ENCODE measurements at regions not wholly inside any gene's neighbourhood (a gene's known extent, or its start where the extent isn't known, plus 50 kb on each side); places are given as distances from the start of the nearest gene placed in this dataset.

DNA sequence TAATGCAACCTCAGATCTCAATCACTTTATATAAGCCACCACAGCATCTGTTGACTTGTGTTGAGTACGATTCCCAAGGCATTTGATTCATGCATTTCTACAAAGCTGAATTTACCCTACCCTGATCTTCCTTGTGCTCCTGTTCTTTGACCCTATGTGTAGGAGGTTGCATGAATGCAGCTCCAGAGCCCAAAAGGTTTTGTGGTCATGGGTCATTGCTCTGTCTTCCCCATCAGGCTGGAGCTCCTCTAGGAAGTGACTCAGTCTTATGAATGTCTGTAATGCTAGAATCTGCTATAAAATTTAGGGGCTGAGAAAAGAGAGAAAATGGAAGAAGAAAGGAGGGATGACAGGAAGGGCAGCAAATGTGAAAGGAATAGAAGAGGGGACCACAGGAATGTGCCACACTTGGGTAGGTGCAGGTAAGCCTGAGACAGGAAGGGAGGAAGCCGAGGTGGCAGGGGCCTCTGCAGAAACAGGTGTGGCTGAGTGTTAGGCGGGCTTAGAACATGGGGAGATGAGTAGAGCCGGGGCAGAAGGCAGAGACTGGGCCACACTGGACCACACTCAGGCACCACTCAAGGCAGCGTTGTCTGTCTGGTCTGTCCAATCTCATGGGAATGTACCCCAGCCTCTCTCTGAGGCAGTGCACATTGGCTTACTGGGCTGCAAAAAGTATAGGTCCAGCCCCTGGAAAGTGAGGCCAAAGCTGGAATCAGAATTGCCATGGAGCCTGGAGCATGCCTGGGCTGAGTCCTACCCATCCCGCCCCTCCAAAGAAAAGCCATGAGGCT, 334.1 kb downstream of the BCL11B start:
- TF ChIP-seq POLR2A (IDR thresholded peaks at IDR 0.05; ENCODE audit: low read depth, low read length) (no peak), CTCF (IDR thresholded peaks at IDR 0.05; ENCODE audit: extremely low read depth in 1 of 2, insufficient read depth in 1 of 2, low read depth in 1 of 2, low read length in 2 of 2) (no peak)
